Sigmoid colon (tissue), 6 donors: ENCODE measurements at regions not wholly inside any gene's neighbourhood (a gene's known extent, or its start where the extent isn't known, plus 50 kb on each side); places are given as distances from the start of the nearest gene placed in this dataset.
"Not testable (repeated sequence)": the region's sequence is repeated elsewhere in the genome, so short reads cannot be mapped to it uniquely, and the experiment has no call there.

ENCODE experiments used
- DNase-seq: peaks from one replicate; pipeline ENCODE4 v3.0.0-alpha.2; 2019
- H3K27ac ChIP-seq, 4 donors: fragments of 200-600 bp; sonication (generic); one replicate each; pipeline ENCODE4 v1.5.1; 2016 to 2019; ENCODE audit warnings: mild to moderate bottlenecking in 1 of 4
- H3K27me3 ChIP-seq, 3 donors: fragments of 200-600 bp; sonication (generic); one replicate each; pipeline ENCODE4 v1.5.1; 2019; ENCODE audit warnings: mild to moderate bottlenecking in 1 of 3
- H3K36me3 ChIP-seq, 4 donors: fragments of 200-600 bp; sonication (generic); one replicate each; pipeline ENCODE4 v1.5.1; 2016 to 2019
- H3K4me1 ChIP-seq, 4 donors: fragments of 200-600 bp; sonication (generic); one replicate each; pipeline ENCODE4 v1.5.1; 2017 to 2019
- H3K4me3 ChIP-seq, 4 donors: fragments of 200-600 bp; sonication (generic); one replicate each; pipeline ENCODE4 v1.5.1; 2017 to 2019; ENCODE audit warnings: mild to moderate bottlenecking in 2 of 4, moderate library complexity in 1 of 4
- H3K9me3 ChIP-seq, 4 donors: fragments of 200-600 bp in 3 of 4; sonication (generic) in 3 of 4; one replicate each; pipeline versions ENCODE4 v1.5.1 to v1.6.1; 2013 to 2019
- EP300 ChIP-seq, 4 donors: sonication (generic); formaldehyde crosslinking; IDR thresholded peaks; one replicate each; pipeline ENCODE4 v1.6.1; 2017; ENCODE audit warnings: antibody characterized with exemption in 4 of 4
- POLR2A ChIP-seq, 2 donors: fragments of 450-650 bp; IDR thresholded peaks; one replicate each; pipeline ENCODE4 v1.6.1; 2016; ENCODE audit warnings: antibody characterized with exemption in 2 of 2, mild to moderate bottlenecking in 2 of 2, moderate library complexity in 2 of 2
- POLR2AphosphoS5 ChIP-seq, 4 donors: sonication (generic); formaldehyde crosslinking; IDR thresholded peaks; one replicate each; pipeline ENCODE4 v1.6.1; 2017; ENCODE audit warnings: antibody characterized with exemption in 4 of 4
- WGBS, 2 donors: extraction: QIAGEN DNeasy Blood & Tissue Kit; methylation state at CpG; one replicate each; pipeline ENCODE4 v1.1.7; 2013; 5-methylcytosine and 5-hydroxymethylcytosine counted together
- intact Hi-C: fragments of 100-400 bp; cut with DNase I; formaldehyde crosslinking; loops from one replicate; pipeline ENCODE4 v1.15.1; 2023
- TF ChIP-seq, protein P1 (sequence below), 4 experiments: fragments of 450-650 bp in 3 of 4; fragments of 200-600 bp in 1 of 4; IDR thresholded peaks; one replicate each; pipeline ENCODE4 v1.5.1; 2016 to 2019; ENCODE audit warnings: antibody characterized with exemption in 4 of 4, mild to moderate bottlenecking in 3 of 4, moderate library complexity in 2 of 4
- donor health status: healthy with polysubstance abuse.
- donor health status: healthy.

DNA sequence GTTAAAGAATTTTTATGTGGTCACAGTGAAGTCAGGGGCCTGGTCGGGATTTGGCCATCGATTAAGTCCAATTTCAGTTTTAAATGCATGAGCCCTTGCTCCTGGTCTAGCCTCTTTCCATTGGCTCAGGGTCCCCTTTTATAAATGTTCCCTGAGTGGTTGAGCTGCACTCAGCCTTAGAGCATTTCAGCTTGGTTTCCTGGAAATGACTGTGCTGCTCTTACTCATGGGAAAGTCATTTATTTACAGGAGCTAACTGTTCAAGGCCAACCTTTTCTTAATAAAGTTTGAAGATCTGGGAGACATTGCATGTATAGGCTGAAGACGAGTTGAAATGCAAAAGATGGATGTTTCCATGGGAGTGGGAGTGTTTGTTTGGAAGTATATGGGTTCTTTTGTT lies 98.8 kb upstream of the CLNK start:
- Histone ChIP-seq H3K9me3 (no peaks in the 10 kb centered on the region), H3K4me3 (no peak overlapping the region), H3K36me3 (no peaks in the 10 kb centered on the region), H3K4me1 (peaks cover 0 to 22% (median 14%) of the 10 kb centered on the region in 4 donors), H3K27ac (peak overlapping the region in 2 of 4 donors; percentile 27 to 44), H3K27me3 (no peaks in the 10 kb centered on the region)
- intact Hi-C loops = no loop called here
- TF ChIP-seq, protein P1, sequence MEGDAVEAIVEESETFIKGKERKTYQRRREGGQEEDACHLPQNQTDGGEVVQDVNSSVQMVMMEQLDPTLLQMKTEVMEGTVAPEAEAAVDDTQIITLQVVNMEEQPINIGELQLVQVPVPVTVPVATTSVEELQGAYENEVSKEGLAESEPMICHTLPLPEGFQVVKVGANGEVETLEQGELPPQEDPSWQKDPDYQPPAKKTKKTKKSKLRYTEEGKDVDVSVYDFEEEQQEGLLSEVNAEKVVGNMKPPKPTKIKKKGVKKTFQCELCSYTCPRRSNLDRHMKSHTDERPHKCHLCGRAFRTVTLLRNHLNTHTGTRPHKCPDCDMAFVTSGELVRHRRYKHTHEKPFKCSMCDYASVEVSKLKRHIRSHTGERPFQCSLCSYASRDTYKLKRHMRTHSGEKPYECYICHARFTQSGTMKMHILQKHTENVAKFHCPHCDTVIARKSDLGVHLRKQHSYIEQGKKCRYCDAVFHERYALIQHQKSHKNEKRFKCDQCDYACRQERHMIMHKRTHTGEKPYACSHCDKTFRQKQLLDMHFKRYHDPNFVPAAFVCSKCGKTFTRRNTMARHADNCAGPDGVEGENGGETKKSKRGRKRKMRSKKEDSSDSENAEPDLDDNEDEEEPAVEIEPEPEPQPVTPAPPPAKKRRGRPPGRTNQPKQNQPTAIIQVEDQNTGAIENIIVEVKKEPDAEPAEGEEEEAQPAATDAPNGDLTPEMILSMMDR (IDR thresholded peaks at IDR 0.05) = no peak
- TF ChIP-seq POLR2A (IDR thresholded peaks at IDR 0.05) (no peak), POLR2AphosphoS5 (IDR thresholded peaks at IDR 0.05) (no peak), EP300 (IDR thresholded peaks at IDR 0.05) (no peak)
- no peak for DNase-seq
- 80 to 85% methylated on average over 3 of the region's 3 CpGs for WGBS, 2 donors

DNA sequence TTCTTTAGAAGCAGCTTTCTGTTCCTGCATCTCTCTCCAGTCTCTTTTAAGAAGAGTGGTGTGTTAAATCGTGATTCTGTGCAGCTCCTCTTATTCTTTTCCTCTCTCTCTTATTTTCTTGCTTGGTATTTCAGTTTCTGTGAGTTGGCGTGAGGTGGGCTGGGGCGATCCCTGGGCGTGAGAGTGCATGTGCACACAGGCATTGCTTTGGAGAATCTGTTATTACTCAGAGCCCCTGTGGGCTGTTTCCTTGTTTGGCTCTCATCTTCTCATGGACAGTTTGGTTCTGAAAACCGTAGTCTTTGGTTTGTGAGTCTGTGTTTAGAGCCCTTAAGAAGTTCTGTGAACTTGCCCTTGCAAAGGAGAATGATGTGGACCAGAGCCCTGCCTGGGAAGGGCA lies 97.2 kb upstream of the CLNK start:
- Histone ChIP-seq H3K27me3 (no peaks in the 10 kb centered on the region), H3K27ac (no peak overlapping the region), H3K36me3 (no peaks in the 10 kb centered on the region), H3K4me3 (no peak overlapping the region), H3K9me3 (no peaks in the 10 kb centered on the region), H3K4me1 (peaks cover 0 to 22% (median 14%) of the 10 kb centered on the region in 4 donors)
- intact Hi-C loops = no loop called here
- 80 to 87% methylated on average over 5 of the region's 5 CpGs for WGBS, 2 donors
- DNase-seq = no peak
- TF ChIP-seq EP300 (IDR thresholded peaks at IDR 0.05) = no peak
- TF ChIP-seq POLR2AphosphoS5 (IDR thresholded peaks at IDR 0.05) = no peak
- no peak for TF ChIP-seq POLR2A (IDR thresholded peaks at IDR 0.05)
- TF ChIP-seq, protein P1 (IDR thresholded peaks at IDR 0.05) = no peak

DNA sequence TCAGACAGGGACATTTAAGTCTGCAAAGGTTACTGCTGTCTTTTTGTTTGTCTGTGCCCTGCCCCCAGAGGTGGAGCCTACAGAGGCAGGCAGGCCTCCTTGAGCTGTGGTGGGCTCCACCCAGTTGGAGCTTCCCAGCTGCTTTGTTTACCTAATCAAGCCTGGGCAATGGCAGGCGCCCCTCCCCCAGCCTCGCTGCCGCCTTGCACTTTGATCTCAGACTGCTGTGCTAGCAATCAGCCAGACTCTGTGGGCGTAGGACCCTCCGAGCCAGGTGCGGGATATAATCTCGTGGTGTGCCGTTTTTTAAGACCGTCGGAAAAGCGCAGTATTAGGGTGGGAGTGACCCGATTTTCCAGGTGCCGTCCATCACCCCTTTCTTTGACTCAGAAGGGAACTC lies 96.2 kb upstream of the CLNK start:
- H3K27me3 ChIP-seq, H3K36me3 ChIP-seq, DNase-seq, H3K27ac ChIP-seq, H3K4me3 ChIP-seq, intact Hi-C loops, H3K9me3 ChIP-seq: not testable (repeated sequence)
- WGBS, 2 donors = 48 to 89% methylated on average over 13 of the region's 13 CpGs
- H3K4me1 ChIP-seq = peaks cover 0 to 22% (median 14%) of the 10 kb centered on the region in 4 donors

DNA sequence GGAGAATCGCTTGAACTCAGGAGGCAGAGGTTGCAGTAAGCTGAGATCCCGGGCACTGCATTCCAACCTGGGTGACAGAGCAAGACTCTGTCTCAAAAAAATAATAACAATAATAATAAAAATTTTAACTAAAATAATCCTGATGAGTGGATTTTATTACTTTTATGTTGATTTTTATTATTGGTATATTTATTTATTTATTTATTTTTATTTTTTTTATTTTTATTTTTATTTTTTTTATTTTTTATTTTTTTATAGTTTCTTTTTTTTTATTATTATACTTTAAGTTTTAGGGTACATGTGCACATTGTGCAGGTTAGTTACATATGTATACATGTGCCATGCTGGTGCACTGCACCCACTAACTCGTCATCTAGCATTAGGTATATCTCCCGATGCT lies 90.6 kb upstream of the CLNK start:
- H3K27ac ChIP-seq = not testable (repeated sequence)

DNA sequence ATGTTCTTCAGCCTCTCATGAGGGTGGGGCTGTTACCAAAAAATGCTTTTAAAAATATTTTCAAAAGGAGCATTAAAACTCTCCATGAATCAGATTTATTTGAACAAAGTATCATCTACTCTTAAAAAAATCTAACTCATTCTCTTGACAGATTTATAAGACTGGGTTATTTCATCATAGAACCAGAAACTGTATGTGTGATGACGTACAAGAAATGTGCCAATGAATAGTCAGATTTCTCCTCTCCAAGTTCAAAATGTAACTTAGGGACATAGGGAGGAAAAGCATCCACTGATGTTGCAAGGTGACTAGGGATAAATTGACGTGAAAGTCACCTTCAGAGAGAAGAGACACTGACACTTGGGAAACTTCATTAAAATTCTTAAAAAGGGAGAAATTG lies 89.1 kb upstream of the CLNK start:
- no peak for DNase-seq
- Histone ChIP-seq H3K27ac (no peak overlapping the region), H3K4me1 (no peaks in the 10 kb centered on the region), H3K9me3 (no peaks in the 10 kb centered on the region), H3K4me3 (no peak overlapping the region), H3K27me3 (no peaks in the 10 kb centered on the region), H3K36me3 (no peaks in the 10 kb centered on the region)
- intact Hi-C loops = no loop called here
- no peak for TF ChIP-seq POLR2A (IDR thresholded peaks at IDR 0.05)
- TF ChIP-seq, protein P1 (IDR thresholded peaks at IDR 0.05) = no peak
- no peak for TF ChIP-seq EP300 (IDR thresholded peaks at IDR 0.05)
- TF ChIP-seq POLR2AphosphoS5 (IDR thresholded peaks at IDR 0.05) = no peak
- WGBS, 2 donors = 80 to 82% methylated on average over 2 of the region's 2 CpGs

More for the DNA sequence above, 90.6 kb upstream of the CLNK start:
- H3K27me3 ChIP-seq, H3K4me3 ChIP-seq, H3K36me3 ChIP-seq, H3K4me1 ChIP-seq, intact Hi-C loops, DNase-seq, H3K9me3 ChIP-seq: not testable (repeated sequence)
- 87 to 97% methylated on average over 2 to 4 of the region's 4 CpGs for WGBS, 2 donors

DNA sequence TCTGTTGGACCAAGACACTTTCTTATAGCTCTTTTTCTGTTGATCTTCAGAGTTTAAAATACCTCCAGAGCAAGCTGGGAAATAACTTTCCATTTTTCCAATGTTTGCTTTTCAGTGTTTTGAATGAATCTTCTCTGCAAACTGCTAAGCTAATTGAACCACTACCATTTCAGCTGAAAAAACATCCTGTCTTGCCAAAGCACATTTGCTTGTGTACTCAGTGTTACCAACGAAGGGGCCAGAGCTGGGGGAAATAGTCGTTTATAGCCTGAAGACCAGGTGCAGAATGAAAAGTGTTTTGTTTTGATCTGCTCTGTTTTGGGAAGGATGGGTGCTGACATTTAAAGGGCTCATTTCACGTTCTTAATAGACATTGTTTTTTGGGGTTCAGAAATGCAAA lies 88.4 kb upstream of the CLNK start:
- Histone ChIP-seq H3K4me3 (no peak overlapping the region), H3K4me1 (no peaks in the 10 kb centered on the region), H3K27me3 (no peaks in the 10 kb centered on the region), H3K27ac (no peak overlapping the region), H3K36me3 (no peaks in the 10 kb centered on the region), H3K9me3 (no peaks in the 10 kb centered on the region)
- DNase-seq = no peak
- intact Hi-C loops = no loop called here
- TF ChIP-seq EP300 (IDR thresholded peaks at IDR 0.05) = no peak
- TF ChIP-seq, protein P1 (IDR thresholded peaks at IDR 0.05) = no peak
- no peak for TF ChIP-seq POLR2A (IDR thresholded peaks at IDR 0.05)
- TF ChIP-seq POLR2AphosphoS5 (IDR thresholded peaks at IDR 0.05) = no peak
- WGBS, 2 donors = 20 to 43% methylated on average over 3 of the region's 3 CpGs
